ENCODE measurements at regions not wholly inside any gene's neighbourhood (a gene's known extent, or its start where the extent isn't known, plus 50 kb on each side); places are given as distances from the start of the nearest gene placed in this dataset.

DNA sequence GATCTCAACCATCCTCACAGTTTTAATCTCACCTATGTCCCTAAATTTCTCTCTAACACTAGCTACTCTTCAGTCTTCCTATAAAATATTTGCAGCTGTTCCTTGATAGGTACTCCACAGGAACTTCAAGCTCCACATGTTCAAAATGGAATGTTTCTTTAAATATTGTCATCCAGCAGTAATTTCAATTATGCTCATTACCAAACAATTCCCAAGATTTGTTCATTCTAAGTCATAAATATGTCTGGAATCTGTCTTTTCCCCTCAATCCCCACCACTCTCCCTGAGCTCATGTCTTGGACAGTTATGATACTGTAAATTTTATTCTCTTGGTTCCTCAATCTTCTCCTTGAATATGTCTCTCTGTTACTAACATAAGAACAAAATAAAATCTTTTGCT, 214.4 kb downstream of the NRIP1 start:
- Histone ChIP-seq H3K4me3 (no peak overlapping the region), H3K9ac (ENCODE audit: insufficient read depth in 1 of 2, low read depth in 2 of 2, low read length in 2 of 2) (no peak overlapping the region), H3K36me3 (ENCODE audit: control insufficient read depth, insufficient read depth, low read length) (no peaks in the 10 kb centered on the region), H3K79me2 (ENCODE audit: control insufficient read depth, insufficient read depth, low read length) (no peaks in the 10 kb centered on the region), H3K9me1 (ENCODE audit: control insufficient read depth, insufficient read depth, low read length) (no peaks in the 10 kb centered on the region), H3K27me3 (ENCODE audit: control insufficient read depth in 2 of 2, insufficient read depth in 2 of 2, low read length in 2 of 2) (no peaks in the 10 kb centered on the region), H3K4me2 (ENCODE audit: insufficient read depth, low read length) (no peak overlapping the region), H2AFZ (ENCODE audit: low read depth, low read length) (no peak overlapping the region), H3K4me1 (replicated peaks in 1 of 2; ENCODE audit: control insufficient read depth in 2 of 2, insufficient read depth in 2 of 2, low read length in 2 of 2) (no peaks in the 10 kb centered on the region), H4K20me1 (replicated peaks; ENCODE audit: control insufficient read depth, insufficient read depth, low read length) (no peaks in the 10 kb centered on the region), H3K27ac (ENCODE audit: extremely low read depth, low read depth, low read length) (no peak overlapping the region), H3K9me3 (replicated peaks; ENCODE audit: control insufficient read depth, insufficient read depth, low read depth, low read length) (no peaks in the 10 kb centered on the region; the same call in none of the 2 replicates)
- intact Hi-C loops (cut with micrococcal nuclease) (loop anchor here (10.0 kb wide), 1 partner anchor 416 kb away; no protein-coding TSS in a partner anchor), in situ Hi-C loops (cut with MboI) (no loop called here)
- BruUV-seq (replicated peaks): no TSS peak
- ATAC-seq: no peak
- ChIA-PET CTCF (ENCODE audit: low intra/inter-chr PET ratio) (no interaction called here), POLR2A (interaction anchor here (1.8 to 2.1 kb wide), 2 partner anchors 10 to 15 kb away, joined by 6 read pairs; no protein-coding TSS in a partner anchor)
- no peak for TF ChIP-seq SMARCB1 (IDR thresholded peaks at IDR 0.05; ENCODE audit: insufficient read length, low read depth)
- TF ChIP-seq NFXL1 (CRISPR knock-in tag; IDR thresholded peaks at IDR 0.05): no peak
- TF ChIP-seq, protein P1, sequence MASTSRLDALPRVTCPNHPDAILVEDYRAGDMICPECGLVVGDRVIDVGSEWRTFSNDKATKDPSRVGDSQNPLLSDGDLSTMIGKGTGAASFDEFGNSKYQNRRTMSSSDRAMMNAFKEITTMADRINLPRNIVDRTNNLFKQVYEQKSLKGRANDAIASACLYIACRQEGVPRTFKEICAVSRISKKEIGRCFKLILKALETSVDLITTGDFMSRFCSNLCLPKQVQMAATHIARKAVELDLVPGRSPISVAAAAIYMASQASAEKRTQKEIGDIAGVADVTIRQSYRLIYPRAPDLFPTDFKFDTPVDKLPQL (IDR thresholded peaks at IDR 0.05; ENCODE audit: extremely low read depth, insufficient read length): no peak
- no peak for TF ChIP-seq MTF1 (CRISPR knock-in tag; IDR thresholded peaks at IDR 0.05; ENCODE audit: borderline replicate concordance)
- TF ChIP-seq STAG1 (CRISPR knock-in tag; IDR thresholded peaks at IDR 0.05; ENCODE audit: borderline replicate concordance): no peak
- TF ChIP-seq SP2 (IDR thresholded peaks at IDR 0.05; ENCODE audit: extremely low read depth, low read depth, low read length, poor library complexity, severe bottlenecking): no peak
- TF ChIP-seq, protein P2, sequence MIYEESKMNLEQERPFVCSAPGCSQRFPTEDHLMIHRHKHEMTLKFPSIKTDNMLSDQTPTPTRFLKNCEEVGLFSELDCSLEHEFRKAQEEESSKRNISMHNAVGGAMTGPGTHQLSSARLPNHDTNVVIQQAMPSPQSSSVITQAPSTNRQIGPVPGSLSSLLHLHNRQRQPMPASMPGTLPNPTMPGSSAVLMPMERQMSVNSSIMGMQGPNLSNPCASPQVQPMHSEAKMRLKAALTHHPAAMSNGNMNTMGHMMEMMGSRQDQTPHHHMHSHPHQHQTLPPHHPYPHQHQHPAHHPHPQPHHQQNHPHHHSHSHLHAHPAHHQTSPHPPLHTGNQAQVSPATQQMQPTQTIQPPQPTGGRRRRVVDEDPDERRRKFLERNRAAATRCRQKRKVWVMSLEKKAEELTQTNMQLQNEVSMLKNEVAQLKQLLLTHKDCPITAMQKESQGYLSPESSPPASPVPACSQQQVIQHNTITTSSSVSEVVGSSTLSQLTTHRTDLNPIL (CRISPR knock-in tag; IDR thresholded peaks at IDR 0.05): no peak
- TF ChIP-seq RBM15 (IDR thresholded peaks at IDR 0.05; ENCODE audit: insufficient read depth, low read length): no peak
- TF ChIP-seq ZNF589 (CRISPR knock-in tag; IDR thresholded peaks at IDR 0.05; ENCODE audit: low read depth): no peak
- TF ChIP-seq, protein P3, sequence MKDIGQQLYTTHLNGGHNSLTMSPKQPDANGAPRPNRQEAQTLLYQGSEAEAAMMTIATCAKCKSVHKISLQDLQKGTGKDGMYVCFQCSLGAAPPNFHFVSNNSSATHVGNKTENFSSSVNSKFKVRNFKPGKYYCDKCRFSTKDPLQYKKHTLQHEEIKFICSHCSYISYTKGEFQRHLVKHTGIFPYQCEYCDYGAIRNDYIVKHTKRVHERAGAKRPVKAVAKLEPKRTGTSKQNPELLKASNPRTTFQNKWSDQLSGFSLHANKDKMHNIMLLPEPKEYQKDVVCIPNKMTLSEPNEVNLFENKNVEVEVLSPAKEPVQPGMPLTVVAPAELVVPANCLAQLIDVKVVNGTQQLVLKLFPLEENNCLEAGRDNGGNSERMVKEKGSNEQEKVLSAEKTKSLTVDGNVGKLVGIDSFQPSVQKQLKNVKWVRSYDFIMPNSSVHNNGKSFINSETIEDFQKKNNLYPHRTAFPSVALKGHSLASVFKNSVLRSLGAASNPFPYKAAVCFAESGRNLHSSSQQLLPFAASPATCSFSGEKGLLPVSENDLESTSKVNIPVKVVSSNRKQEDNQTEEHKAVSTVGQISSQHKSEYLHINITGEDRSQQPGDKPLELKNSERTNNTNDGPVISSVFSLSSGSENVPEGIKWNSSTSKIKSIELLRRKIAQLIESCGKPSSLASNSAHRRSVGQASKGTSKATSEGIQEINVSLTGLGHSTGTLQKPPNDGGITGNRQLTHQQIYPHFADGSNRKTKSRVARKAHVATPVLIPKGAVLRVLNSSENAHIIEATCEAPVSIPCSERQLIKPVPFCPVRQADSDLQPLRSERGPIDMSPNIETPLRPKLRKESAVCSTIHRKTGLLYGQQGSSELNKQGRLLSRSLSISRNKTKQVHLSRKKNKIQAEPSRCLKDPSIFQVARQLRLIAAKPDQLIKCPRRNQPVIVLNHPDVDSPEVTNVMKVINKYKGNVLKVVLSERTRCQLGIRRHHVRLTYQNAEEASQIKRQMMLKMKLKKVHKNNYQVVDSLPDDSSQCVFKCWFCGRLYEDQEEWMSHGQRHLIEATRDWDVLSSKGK (CRISPR knock-in tag; IDR thresholded peaks at IDR 0.05): no peak
- no peak for TF ChIP-seq ZC3H4 (CRISPR knock-in tag; IDR thresholded peaks at IDR 0.05; ENCODE audit: borderline replicate concordance)
- TF ChIP-seq JUNB (CRISPR knock-in tag; conservative IDR thresholded peaks at IDR 0.05): no peak
- DNase-seq (ENCODE audit: extremely low read depth in 1 of 4, low spot score in 3 of 4): no peak
- FAIRE-seq: no peak

All from K562 (cell line).